IPS DF 4.7 (cell line): ENCODE measurements at regions not wholly inside any gene's neighbourhood (a gene's known extent, or its start where the extent isn't known, plus 50 kb on each side); places are given as distances from the start of the nearest gene placed in this dataset.
A peak's percentile ranks its signal among the peaks of the same experiment; 100 is the strongest.
"Not testable (repeated sequence)": the region's sequence is repeated elsewhere in the genome, so short reads cannot be mapped to it uniquely, and the experiment has no call there.

Source experiments
- DNase-seq: peaks from one replicate; pipeline ENCODE4 v3.0.0-alpha.2; 2013; ENCODE audit warnings: low spot score; ENCODE audit errors: extremely low read depth

DNA sequence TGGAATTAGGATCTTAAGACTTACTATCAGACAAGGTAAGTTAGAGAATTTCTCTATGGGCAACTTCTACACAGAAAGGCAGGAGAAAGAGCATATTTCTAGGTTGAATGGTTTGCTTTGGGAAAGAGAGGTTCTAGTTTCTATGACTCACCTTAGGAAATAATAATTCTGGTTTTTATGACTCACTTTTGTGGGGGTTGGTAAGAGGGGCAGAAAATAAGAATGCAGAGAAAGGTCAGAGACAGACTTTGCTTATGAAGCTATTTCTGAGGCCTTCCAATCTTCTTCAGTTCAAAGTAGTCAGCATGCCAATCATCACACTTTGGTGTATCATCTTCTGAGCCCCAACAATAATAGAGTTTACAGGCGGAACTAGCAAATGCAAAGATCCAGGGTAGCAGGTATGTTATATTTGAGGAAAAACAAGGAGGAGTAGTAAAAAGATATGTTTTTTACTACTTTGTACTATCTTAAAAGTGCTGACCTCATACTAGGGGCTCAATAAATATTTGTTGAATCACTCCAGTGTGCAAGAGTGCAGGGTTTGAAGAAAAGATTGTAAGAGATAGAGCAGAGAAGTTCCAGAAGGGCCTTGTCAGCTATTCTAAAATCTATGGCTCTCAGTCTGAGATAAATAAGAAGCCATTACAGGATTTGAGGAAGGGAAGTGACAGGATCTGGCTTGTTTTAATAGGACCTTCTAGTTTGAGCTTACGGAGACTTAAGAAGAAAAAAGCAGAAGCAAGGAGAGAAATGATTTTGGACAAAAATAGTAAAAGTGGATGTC is 56.7 kb upstream of the LRFN5 start:
- DNase-seq = no peak

GRCh38 chr14:41549282-41549681 is 57.4 kb upstream of the LRFN5 start:
- no peak for DNase-seq

DNA sequence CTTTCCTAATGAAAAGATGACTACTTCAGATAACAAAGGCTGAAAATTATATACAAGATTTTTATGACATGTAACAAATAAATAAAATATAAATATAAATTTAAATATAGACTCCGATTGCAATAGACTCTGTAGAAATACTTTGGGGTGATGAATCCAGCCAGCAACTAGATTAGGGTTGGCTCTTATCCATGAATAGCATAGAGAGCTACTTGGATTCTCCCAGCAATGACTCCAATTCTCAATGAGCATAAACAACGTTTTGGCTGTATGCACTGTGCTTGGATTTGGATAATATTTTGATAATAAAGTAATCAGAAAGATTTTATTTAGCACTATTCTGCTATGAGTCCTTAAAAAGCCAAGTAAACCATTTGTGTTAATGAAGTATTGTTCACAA is 58.0 kb upstream of the LRFN5 start:
- DNase-seq = no peak

- no peak for DNase-seq
Observed at GRCh38 chr14:41541333-41541732, 65.3 kb upstream of the LRFN5 start.

GRCh38 chr14:41532255-41532654 is 74.4 kb upstream of the LRFN5 start:
- DNase-seq = no peak

DNA sequence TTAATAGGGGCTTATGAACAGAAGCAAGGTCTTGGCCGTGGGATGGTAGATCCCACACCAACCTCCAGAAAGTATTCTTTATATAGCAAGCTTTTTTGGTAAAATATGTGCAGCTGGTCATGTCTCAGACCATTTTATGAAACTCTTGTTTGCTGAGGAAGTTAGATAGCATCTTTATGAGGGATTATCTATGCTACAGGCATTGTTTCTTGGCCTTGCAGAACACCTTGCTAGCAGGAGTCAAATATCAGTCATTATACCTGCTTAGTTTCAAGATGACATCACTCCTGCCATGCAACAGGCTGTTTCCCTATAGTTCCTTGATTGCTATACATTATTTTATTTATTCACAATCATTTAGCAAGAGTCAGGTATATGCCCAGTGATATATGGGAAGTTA is 84.8 kb upstream of the LRFN5 start:
- DNase-seq = no peak

DNA sequence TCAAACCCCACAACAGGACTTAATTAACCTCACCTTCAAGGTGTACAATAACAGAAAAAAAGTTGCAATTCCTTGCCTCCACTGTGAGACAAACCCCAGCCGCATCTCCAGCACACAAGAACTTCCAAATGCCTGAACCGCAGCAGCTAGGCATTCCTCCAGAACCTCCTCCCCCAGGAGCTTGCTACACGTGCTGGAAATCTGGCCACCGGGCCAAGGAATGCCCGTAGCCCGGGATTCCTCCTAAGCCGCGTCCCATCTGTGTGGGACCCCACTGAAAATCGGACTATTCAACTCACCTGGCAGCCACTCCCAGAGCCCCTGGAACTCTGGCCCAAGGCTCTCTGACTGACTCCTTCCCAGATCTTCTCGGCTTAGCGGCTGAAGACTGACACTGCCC is 88.6 kb upstream of the LRFN5 start:
- not testable (repeated sequence) for DNase-seq

GRCh38 chr14:41506552-41506951 is 100.1 kb upstream of the LRFN5 start:
- no peak for DNase-seq

DNA sequence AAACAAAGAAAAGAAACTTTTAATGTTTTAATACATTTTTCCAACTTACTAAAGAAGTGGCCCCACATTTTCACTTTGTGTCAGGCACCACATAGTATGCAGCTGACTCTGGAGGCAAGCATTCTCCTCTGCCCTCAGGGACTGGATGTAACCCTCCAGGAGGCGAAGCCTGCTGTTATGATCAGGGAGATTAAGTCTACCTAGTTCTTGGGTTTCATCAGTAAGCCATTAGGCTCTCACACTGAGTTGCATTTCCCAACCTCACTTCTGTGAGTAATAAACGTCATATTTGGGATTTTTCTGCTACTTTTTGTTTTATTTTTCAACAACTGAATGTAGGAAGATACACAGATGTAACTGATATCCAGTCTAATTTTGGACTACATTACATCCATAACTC is 101.2 kb upstream of the LRFN5 start:
- DNase-seq = no peak

GRCh38 chr14:41498959-41499358 is 107.7 kb upstream of the LRFN5 start:
- DNase-seq = no peak

GRCh38 chr14:41490323-41490722 is 116.4 kb upstream of the LRFN5 start:
- DNase-seq = no peak

- no peak for DNase-seq
Observed at GRCh38 chr14:41489315-41489972, 117.2 kb upstream of the LRFN5 start.

DNA sequence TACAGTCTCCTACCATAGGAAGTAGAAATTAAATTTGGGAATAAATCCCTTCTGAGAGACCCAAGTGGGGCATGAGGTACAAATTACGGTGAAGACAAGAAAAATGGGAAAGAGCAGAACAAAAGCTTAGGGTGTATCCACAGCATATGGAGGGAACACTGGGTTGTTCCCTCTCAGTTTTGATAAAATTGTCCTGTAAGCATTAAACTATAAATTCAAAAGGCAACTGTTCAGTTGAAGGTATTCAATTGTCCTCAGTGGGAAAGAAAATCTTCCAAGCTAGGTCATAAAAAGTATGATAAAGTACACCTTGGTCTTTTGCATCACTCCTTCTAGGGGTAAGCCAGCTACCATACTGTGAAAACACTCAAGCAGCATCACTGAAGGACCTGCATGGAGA is 118.3 kb upstream of the LRFN5 start:
- no peak for DNase-seq

GRCh38 chr14:41482861-41483260 is 123.8 kb upstream of the LRFN5 start:
- DNase-seq = no peak

DNA sequence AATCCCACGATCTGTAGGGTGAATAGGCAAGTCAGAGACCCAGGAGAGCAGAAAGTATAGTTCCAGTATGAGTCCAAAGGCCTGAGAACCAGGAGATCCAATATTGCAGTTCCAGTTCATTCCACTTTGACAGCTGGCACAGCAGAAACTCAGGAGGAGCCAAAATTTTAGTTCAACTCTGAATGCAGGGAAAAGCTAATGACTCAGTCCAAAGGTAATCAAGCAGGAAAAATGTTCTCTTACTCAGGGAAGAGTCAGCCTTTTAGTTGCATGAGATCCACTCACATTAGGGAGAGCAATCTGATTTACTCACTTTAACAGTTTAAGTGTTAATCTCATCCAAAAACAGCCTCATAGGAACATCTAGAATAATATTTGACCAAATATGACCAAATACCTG is 130.2 kb upstream of the LRFN5 start:
- DNase-seq = no peak

DNA sequence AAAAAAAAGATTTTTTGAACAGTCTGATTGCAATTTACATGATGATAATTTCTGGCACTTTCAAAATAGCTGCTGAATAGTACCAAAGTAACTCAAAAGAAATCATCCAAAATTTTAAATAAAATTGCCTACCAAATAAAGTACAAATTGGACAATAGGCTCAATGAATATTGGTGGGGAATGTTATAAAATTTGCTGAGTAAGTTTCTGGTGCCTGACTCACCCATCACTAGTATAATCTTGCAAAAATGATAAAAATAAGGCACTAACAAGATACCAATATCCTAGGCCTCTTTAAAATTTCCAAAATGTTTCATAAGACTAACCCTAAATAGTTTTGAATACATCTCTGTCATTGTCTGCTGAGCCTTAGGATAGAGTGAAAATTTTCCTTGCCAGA is 145.3 kb upstream of the LRFN5 start:
- no peak for DNase-seq

DNA sequence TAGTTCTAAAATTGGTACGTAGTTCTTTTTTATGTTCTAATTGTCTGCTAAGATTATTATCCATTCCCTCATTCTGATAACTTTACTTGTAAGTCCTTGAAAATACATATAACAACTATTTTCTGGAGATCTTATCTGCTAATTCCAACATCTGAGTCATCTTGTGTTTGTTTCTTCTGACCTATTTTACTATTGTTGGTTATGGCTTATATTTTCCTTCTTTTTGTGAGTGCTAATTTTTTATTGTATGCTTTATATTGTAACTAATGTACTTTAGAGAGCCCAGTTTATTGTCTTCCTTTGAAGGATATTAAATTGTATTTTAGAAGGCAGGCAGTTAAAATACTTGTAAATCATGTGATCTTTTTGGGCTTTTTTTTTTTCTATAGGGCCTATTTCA is 149.3 kb upstream of the LRFN5 start:
- no peak for DNase-seq

- DNase-seq = no peak
Observed at GRCh38 chr14:41449066-41449465, 157.6 kb upstream of the LRFN5 start.

- peak; percentile 11 for DNase-seq
Observed at GRCh38 chr14:41446008-41446407, 160.7 kb upstream of the LRFN5 start.

- DNase-seq = no peak
Observed at GRCh38 chr14:41423503-41423902, 183.2 kb upstream of the LRFN5 start.

GRCh38 chr14:41421308-41421707 is 185.4 kb upstream of the LRFN5 start:
- not testable (repeated sequence) for DNase-seq

DNA sequence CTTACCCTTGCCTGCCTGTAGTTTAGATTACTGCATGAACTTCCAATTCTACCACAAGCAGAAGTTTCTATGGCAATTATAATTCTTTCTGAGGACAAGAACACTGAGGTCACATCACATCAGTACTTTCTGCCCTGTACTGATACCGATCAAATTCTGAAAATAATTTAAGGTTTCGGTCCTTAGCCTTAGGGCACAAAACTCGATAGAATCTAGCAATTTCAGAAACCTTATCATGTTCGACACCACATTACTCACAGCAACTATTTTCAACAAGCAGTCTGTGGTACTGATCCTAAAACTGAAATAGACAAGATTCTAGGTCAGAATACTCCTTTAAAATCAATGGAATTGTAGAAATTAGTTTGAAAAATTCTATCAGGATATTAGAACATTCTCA is 187.0 kb upstream of the LRFN5 start:
- DNase-seq = no peak

DNA sequence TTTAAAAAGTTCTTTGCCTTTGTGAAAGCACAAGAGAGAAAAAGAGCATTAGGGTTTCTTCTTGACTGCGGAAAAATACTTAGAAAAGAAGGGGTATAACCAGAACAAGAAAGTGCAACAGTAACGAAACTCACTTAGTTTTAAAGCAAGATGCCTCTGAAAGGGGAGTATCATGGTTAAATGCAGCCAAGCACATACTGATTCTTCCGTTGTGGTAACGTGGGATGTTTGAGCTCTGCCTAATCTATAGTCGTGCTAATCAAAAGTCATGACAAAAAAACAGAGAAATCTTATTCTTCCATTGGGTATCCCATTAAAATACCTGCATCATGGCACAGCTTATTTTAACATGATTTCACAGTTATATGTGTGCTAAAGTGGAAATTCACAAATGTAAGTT is 187.8 kb upstream of the LRFN5 start:
- no peak for DNase-seq
